Hematopoietic multipotent progenitor cell treated with erythropoietin and hydrocortisone succinate and interleukin-3 and kit ligand, for 6 days (in vitro differentiated cells): ENCODE measurements at regions not wholly inside any gene's neighbourhood (a gene's known extent, or its start where the extent isn't known, plus 50 kb on each side); places are given as distances from the start of the nearest gene placed in this dataset.
A peak's percentile ranks its signal among the peaks of the same experiment; 100 is the strongest.
"Not testable (repeated sequence)": the region's sequence is repeated elsewhere in the genome, so short reads cannot be mapped to it uniquely, and the experiment has no call there.

ENCODE experiments used
- DNase-seq: peaks from one replicate; pipeline ENCODE4 v3.0.0-alpha.2; 2015

DNA sequence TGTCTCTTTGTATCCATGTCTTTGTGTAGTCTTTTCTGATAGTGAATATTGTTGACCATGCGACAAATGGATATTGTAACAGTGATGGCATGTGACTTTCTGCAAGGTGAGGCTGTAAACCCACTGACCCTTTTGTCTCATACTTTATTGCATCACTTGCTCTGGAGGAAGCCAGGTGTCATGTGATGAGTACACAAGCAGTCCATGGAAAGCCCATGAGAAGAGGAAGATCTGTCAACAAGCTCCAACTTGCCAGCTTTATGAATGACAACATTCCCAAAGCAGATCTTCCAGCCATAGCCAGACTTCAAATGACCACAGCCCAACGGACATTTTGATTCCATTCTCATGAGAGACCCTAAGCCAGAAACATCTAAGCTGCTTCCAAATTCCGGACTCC lies 450.1 kb upstream of the ACTBL2 start:
- no peak for DNase-seq

DNA sequence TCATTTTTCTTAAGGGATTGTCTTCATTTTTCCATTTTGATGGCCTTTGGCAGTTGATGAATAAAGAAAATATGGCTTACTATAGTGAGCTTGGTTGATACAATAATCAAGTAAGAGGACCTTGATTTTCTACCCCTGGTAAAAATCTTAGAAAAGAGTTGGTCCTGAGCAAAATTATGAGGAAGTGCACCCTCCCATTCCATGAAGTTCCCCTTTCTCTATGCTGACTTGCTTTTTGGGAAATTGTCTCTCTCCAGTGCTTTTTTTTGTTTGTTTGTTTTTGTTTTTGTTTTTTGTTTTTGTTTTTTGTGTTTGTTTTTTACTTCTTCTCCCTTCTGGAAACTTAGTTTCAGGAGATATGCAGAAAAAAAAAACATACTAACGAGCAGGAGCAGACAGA lies 449.2 kb upstream of the ACTBL2 start:
- DNase-seq: no peak

- no peak for DNase-seq
Measured at GRCh38 chr5:57931352-57931751, 448.7 kb upstream of the ACTBL2 start.

DNA sequence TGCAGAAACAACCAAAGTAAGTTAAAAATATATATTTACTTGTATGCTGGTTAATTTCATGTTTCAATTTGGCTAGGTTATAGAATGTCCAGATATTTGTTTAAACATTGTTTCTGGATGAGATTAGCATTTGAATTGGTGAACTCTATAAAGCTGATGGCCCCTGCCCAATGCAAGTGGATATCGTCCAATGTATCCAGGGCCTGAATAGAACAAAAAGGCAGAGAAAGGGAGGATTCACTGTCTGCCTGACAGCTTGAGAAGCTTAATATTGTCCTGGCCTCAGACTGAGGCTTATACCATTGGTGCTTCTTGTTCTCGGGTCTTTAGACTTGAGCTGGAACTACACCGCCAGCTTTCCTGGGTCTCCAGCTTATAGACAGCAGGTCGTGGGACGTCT lies 446.7 kb upstream of the ACTBL2 start:
- DNase-seq: no peak

DNA sequence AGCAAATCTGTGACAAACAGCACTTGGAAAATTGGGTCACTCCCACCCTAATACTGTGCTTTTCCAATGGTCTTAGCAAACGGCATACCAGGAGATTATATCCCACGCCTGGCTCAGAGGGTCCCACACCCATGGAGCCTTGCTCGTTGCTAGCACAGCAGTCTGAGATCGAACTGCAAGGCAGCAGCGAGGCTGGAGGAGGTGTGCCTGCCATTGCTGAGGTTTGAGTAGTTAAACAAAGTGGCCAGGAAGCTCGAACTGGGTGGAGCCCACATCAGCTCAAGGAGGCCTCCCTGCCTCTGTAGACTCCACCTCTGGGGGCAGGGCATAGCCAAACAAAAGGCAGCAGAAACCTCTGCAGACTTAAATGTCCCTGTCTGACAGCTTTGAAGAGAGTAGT lies 440.5 kb upstream of the ACTBL2 start:
- not testable (repeated sequence) for DNase-seq

DNA sequence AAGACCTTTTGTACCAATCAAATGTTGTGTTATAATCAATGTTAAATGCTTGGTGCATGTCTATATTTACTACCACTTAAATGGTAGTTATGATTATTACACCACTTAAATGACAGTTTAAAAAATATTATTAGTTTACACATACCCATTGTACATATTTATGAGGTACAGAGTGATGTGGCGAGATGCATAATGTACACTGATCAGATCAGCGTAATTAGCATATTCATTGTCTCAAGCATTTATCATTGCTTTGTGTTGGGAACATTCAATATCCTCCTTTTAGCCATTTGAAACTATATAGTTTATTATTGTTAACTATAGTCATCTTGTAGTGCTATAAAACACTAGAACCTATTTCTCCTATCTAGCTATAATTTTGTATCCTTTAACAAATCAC lies 434.4 kb upstream of the ACTBL2 start:
- no peak for DNase-seq

DNA sequence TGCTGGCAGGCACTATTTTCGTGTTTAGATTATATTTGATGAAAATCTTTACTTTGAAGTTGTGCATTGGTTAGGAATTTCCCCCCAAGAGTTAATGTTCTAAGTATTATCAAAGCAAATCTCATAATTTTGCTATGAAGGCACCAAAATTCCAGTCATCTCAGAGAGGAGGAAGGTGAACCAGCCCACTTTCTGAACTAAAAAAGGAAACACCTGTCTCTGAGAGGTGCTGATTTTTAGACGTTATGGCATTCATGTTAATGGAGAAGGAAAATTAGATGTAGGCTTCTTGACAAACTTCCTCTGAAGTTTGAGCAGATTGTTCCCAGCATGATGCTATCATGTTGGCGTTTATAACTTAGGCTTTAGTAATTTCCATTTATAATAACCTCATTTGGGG lies 432.9 kb upstream of the ACTBL2 start:
- no peak for DNase-seq

DNA sequence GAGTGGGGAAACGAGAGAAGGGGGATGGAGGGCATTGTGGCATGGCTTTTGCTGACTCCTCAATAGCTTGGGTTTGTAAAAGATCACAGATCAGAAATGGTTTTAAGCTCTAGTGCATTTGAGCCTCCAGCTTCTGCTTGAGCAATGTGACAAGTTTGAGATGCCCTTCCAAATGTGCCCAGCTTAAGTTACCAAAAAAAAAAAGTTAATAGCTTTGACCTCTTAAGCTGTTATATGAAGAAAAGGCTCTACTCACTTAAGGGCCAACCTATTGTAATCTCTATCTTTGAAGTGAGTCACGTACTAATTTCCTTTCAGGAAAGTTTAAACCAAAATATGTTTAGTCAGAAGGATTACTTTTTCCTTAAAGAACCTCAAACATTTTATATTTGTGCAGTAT lies 428.8 kb upstream of the ACTBL2 start:
- no peak for DNase-seq

- DNase-seq: no peak
Measured at GRCh38 chr5:57906671-57907070, 424.1 kb upstream of the ACTBL2 start.

GRCh38 chr5:57903458-57903857 lies 420.8 kb upstream of the ACTBL2 start:
- peak; percentile 12 for DNase-seq

DNA sequence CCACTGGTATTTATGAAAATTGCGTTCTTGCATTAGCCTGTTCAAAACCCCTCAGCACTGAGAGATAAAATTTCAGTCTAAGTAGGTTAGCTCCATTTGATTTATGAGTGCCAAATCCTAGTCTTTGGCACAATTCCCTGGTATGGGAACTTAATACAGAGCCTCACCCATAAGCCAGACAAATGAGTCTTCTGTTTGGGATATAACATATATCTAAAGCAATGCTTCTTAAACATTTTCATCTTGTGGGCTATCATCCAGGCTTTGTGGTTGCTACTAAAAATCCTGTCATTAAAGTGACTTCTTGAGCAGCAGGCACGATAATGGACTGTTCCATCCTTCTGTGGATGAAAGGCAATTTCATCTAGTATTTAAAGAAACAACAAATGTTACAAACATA lies 419.5 kb upstream of the ACTBL2 start:
- DNase-seq: no peak

DNA sequence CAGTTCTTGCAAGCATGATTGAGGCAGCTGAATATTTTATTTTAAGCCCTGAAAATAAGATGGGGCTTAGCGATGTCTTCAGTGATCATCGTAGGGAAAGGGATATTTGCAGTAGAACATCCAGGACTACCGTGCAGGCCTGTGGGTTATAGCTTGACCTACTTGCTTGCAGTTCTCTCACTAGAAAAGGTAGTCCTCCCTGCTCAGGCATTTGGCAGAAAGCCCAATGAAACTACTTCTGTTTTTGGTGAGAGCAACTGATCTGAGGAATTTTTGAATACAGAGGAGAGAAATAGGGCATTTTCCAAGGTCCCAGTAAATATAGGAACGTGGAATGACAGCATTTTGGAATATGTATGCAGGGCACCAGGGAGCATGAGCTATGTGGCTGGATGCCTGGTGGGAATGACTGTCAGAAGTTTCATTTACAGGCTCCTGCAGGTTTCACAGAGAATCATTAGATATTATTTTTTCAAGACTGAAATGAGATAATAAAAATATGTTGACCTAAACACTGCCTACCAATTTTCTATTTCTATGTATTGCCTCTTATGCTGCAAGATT lies 417.9 kb upstream of the ACTBL2 start:
- DNase-seq: peak; percentile 5

- no peak for DNase-seq
Measured at GRCh38 chr5:57896576-57896975, 414.0 kb upstream of the ACTBL2 start.

DNA sequence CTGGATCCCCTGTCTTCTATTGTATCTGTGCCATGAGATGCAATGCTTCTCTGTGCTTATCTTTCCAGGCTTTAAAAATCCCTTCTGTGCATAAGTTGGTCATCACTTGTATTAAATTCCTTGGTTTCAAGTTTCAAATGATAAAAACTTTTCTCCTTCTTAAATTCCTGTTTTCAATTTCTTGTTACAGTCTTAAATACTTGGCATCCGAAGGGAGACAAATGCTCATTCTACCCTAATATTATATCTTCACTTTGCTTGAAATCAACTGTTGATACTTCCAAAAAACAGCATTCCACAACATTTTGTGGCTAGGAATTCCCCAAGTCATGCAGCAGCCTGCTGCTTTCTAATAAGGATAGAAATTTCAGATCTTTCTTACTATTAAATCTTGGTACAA lies 413.2 kb upstream of the ACTBL2 start:
- DNase-seq: no peak

DNA sequence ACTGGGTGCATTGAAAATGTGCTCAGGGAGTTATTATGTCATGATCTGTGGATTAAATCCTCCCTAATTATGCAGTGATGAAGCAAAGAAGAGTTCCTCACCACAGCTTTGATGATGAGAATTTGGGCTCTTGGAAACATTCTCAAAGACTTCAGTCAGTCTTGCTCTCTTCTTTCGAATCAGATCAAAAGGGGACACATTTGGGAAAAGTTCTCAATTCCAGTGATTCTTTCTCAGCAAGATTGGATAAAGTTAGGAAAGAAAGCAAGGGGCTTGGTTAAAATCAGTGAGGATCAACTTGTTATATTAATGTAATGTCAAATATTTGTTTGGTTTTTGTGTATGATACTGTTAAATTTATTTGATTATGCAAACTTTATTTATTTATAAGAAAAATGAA lies 411.3 kb upstream of the ACTBL2 start:
- DNase-seq: no peak

- DNase-seq: no peak
Measured at GRCh38 chr5:57891443-57891842, 408.8 kb upstream of the ACTBL2 start.

- no peak for DNase-seq
Measured at GRCh38 chr5:57889558-57889957, 406.9 kb upstream of the ACTBL2 start.

DNA sequence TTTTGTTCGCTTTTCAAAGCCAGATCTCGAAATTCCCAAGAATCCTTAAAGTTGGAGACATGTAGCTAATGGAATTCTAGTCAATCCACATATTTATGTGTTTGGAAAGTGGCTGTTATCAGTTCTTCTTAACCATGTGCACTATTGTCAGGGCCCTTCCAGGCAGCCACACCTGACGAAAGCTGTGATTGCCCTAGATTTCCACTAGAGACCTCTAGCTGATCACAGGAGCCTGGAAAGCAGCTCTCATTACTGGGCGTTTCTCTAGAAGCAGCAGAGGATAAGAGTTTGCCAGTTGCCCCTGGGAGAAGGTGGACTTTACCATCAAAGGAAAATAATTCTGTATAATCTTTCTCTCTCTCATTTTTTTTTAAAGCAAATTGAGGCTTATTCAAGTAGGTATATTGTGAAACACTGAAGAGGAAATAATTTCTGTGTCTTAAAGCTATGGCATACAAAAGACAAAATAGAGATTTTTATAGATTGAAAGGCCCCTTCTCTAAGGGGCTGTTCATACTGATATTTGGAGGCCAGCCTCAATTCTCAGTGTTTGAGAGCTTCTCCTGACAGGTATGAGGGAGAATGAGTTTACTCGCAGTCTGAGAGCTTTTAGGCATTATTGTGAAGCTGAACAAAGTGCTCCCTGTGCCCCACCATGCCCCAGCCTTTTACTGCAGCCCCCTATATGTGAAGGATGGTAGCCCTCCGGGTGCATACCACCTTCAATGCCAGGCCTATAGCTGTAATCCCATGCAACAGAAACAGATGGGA lies 405.4 kb upstream of the ACTBL2 start:
- DNase-seq: peak; percentile 54

GRCh38 chr5:57884346-57885102 lies 401.9 kb upstream of the ACTBL2 start:
- DNase-seq: no peak

- no peak for DNase-seq
Measured at GRCh38 chr5:57880216-57880615, 397.6 kb upstream of the ACTBL2 start.

GRCh38 chr5:57878301-57878722 lies 395.7 kb upstream of the ACTBL2 start:
- no peak for DNase-seq

- no peak for DNase-seq
Measured at GRCh38 chr5:57871496-57871895, 388.9 kb upstream of the ACTBL2 start.

DNA sequence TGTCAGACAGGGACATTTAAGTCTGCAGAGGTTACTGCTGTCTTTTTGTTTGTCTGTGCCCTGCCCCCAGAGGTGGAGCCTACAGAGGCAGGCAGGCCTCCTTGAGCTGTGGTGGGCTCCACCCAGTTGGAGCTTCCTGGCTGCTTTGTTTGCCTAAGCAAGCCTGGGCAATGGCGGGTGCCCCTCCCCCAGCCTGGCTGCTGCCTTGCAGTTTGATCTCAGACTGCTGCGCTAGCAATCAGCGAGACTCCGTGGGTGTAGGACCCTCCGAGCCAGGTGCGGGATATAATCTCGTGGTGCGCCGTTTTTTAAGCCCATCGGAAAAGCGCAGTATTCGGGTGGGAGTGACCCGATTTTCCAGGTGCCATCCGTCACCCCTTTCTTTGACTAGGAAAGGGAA lies 387.7 kb upstream of the ACTBL2 start:
- DNase-seq: not testable (repeated sequence)

DNA sequence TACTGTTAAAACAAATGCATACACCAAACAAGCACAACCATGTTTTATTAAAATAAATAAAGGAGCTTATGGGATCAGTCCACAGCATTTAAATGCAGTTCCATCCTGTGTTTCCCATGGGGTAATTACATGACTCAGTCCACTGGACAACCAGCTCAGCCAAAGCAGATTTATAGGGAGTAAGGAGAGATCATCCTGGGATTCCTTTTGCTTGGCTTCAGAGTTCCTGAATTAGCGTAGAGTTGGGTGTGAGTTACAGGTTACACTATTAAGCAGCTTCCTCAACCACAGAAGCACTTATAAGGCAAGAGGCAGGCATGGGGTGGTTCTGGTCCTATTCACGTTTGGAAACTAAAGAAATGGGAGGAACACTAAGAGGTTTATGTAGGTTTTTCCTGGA lies 381.1 kb upstream of the ACTBL2 start:
- DNase-seq: no peak
